HepG2 (cell line): ENCODE measurements at regions not wholly inside any gene's neighbourhood (a gene's known extent, or its start where the extent isn't known, plus 50 kb on each side); places are given as distances from the start of the nearest gene placed in this dataset.

ENCODE experiments used
- ATAC-seq: fragments of 200-7000 bp; cut with Tn5 transposase; 3 replicates; pipeline ENCODE4 v1.9.1; 2020; ENCODE audit warnings: mild to moderate bottlenecking, moderate library complexity
- BruUV-seq: library from RNA; stranded (reverse); fragments of 400-500 nt; replicated peaks from 2 replicates; lab custom pipeline; 2021; lab: Mats Ljungman, UMichigan
- CTCF ChIA-PET: fragments of 300-600 bp; formaldehyde crosslinking; extraction: SDS; loops from one replicate; lab custom pipeline; 2021; ENCODE audit warnings: low total read pairs, inconsistent platforms, low intra/inter-chr PET ratio; lab: Yijun Ruan, JAX
- POLR2A ChIA-PET: fragments of 350-600 bp; sonication (Branson Sonifier 250); formaldehyde crosslinking; loops from one replicate; lab custom pipeline; 2020; ENCODE audit warnings: antibody characterized with exemption, inconsistent platforms; lab: Yijun Ruan, JAX
- DNase-seq: peaks from one replicate; pipeline ENCODE4 v3.0.0-alpha.2; 2015; ENCODE audit warnings: low spot score
- FAIRE-seq: peaks from 3 replicates; lab custom pipeline; 2011; peaks lifted over from hg19 to GRCh38; lab: Jason Lieb, UNC
- H2AFZ ChIP-seq: one replicate; pipeline ENCODE4 v1.6.1; 2011; ENCODE audit warnings: low read length, inconsistent platforms
- H3K27ac ChIP-seq: fragments of 300-600 bp; 3 replicates; pipeline ENCODE4 v1.8.0; 2011; ENCODE audit warnings: mixed run types, mild to moderate bottlenecking, mixed read lengths, low read length, inconsistent platforms; ENCODE audit not compliant: insufficient read depth; ENCODE audit errors: extremely low read length
- H3K27me3 ChIP-seq, 2 experiments: fragments of 200-600 bp in 1 of 2; 2 replicates in 1 of 2; 3 replicates in 1 of 2; pipeline versions ENCODE4 v1.6.0 to v1.8.0; 2011; ENCODE audit warnings: low read length in 2 of 2, mild to moderate bottlenecking in 2 of 2, moderate library complexity in 2 of 2, inconsistent platforms in 1 of 2; ENCODE audit not compliant: insufficient read depth in 2 of 2, control insufficient read depth in 1 of 2
- H3K36me3 ChIP-seq, 2 experiments: fragments of 200-600 bp in 1 of 2; replicated peaks in 1 of 2; 2 replicates in 1 of 2; 3 replicates in 1 of 2; pipeline versions ENCODE4 v1.5.1 to v1.8.0; 2011; ENCODE audit warnings: low read length in 2 of 2, inconsistent platforms in 1 of 2; ENCODE audit not compliant: insufficient read depth in 2 of 2, control insufficient read depth in 1 of 2
- H3K4me1 ChIP-seq: 2 replicates; pipeline ENCODE4 v1.5.1; 2012; ENCODE audit warnings: low read length, inconsistent platforms; ENCODE audit not compliant: insufficient read depth
- H3K4me2 ChIP-seq: 2 replicates; pipeline ENCODE4 v1.6.0; 2011; ENCODE audit warnings: low read depth, low read length, inconsistent platforms
- H3K4me3 ChIP-seq, 3 experiments: fragments of 200-600 bp in 1 of 3; sonication (generic), shearing (Covaris generic) in 1 of 3; replicated peaks in 1 of 3; 2 replicates each; pipeline ENCODE4 v1.5.1; 2011 to 2016; ENCODE audit warnings: low read length in 3 of 3, inconsistent platforms in 2 of 3, low read depth in 2 of 3, mild to moderate bottlenecking in 2 of 3, control low read depth in 1 of 3, mixed read lengths in 1 of 3; ENCODE audit not compliant: insufficient read depth in 1 of 3
- H3K79me2 ChIP-seq: one replicate; pipeline ENCODE4 v1.6.1; 2011; ENCODE audit warnings: low read length, inconsistent platforms; ENCODE audit not compliant: insufficient read depth
- H3K9ac ChIP-seq: 2 replicates; pipeline ENCODE4 v1.6.0; 2011; ENCODE audit warnings: mild to moderate bottlenecking, low read depth, low read length, inconsistent platforms; ENCODE audit not compliant: insufficient read depth
- H3K9me3 ChIP-seq: 2 replicates; pipeline ENCODE4 v1.5.1; 2012; ENCODE audit warnings: mild to moderate bottlenecking, low read length
- H4K20me1 ChIP-seq: 2 replicates; pipeline ENCODE4 v1.6.0; 2011; ENCODE audit warnings: inconsistent platforms, mild to moderate bottlenecking, low read length, moderate library complexity; ENCODE audit not compliant: insufficient read depth
- ELF3 ChIP-seq: IDR thresholded peaks from 2 replicates; pipeline ENCODE4 v1.6.1; 2016; ENCODE audit warnings: missing genetic modification reagents, missing compliant biosample characterization
- ETV5 ChIP-seq: IDR thresholded peaks from 2 replicates; pipeline ENCODE4 v1.6.1; 2018; ENCODE audit warnings: missing biosample characterization, missing genetic modification reagents, inconsistent platforms, borderline replicate concordance
- ETV6 ChIP-seq: sonication (generic); formaldehyde crosslinking; conservative IDR thresholded peaks from 2 replicates; pipeline ENCODE4 v1.4.0; 2020; ENCODE audit warnings: missing genetic modification reagents
- MED1 ChIP-seq: sonication (generic); formaldehyde crosslinking; IDR thresholded peaks from 2 replicates; pipeline ENCODE4 v1.4.0; 2020; ENCODE audit warnings: missing genetic modification reagents
- MYNN ChIP-seq: sonication (generic); formaldehyde crosslinking; IDR thresholded peaks from 2 replicates; pipeline ENCODE4 v1.4.0; 2020; ENCODE audit warnings: mild to moderate bottlenecking, low read depth, missing genetic modification reagents
- NFE2L2 ChIP-seq: fragments of 150-350 bp; IDR thresholded peaks from 2 replicates; pipeline ENCODE4 v1.6.1; 2014; ENCODE audit warnings: low read length
- SUZ12 ChIP-seq: fragments of 150-350 bp; IDR thresholded peaks from 2 replicates; pipeline ENCODE4 v1.6.1; 2014; ENCODE audit warnings: low read depth, low read length
- ZNF512B ChIP-seq: sonication (generic); formaldehyde crosslinking; IDR thresholded peaks from 2 replicates; pipeline ENCODE4 v1.5.1; 2020; ENCODE audit warnings: missing genetic modification reagents, mild to moderate bottlenecking, borderline replicate concordance
- ZNF547 ChIP-seq: sonication (generic); formaldehyde crosslinking; IDR thresholded peaks from 2 replicates; pipeline ENCODE4 v1.5.1; 2020; ENCODE audit warnings: mild to moderate bottlenecking, missing genetic modification reagents
- ZNF605 ChIP-seq: sonication (generic); formaldehyde crosslinking; IDR thresholded peaks from 2 replicates; pipeline ENCODE4 v1.8.0; 2022; ENCODE audit warnings: mild to moderate bottlenecking, missing genetic modification reagents
- ZNF761 ChIP-seq: sonication (generic); formaldehyde crosslinking; conservative IDR thresholded peaks from 2 replicates; pipeline ENCODE4 v1.4.0; 2020; ENCODE audit warnings: mild to moderate bottlenecking, missing genetic modification reagents
- ZNF782 ChIP-seq: sonication (generic); formaldehyde crosslinking; IDR thresholded peaks from 2 replicates; pipeline ENCODE4 v1.4.0; 2020; ENCODE audit warnings: missing genetic modification reagents, mild to moderate bottlenecking, borderline replicate concordance
- WGBS: methylation state at CpG from one replicate; pipeline ENCODE4 v1.1.6; 2017; ENCODE audit warnings: low lambda C conversion rate; 5-methylcytosine and 5-hydroxymethylcytosine counted together
- in situ Hi-C: cut with HindIII; loops from 2 replicates; pipeline ENCODE4 v1.10.0; 2017; ENCODE audit warnings: low pct_unique_long_range_greater_than_20kb; ENCODE audit not compliant: extremely low pct_ligation_motif_present
- intact Hi-C: fragments of 100-400 bp; cut with micrococcal nuclease; formaldehyde crosslinking; loops from one replicate; pipeline ENCODE4 v1.10.0; 2022; ENCODE audit not compliant: unreplicated experiment
- TF ChIP-seq, protein P1 (sequence below): sonication (generic); formaldehyde crosslinking; IDR thresholded peaks from 2 replicates; pipeline ENCODE4 v1.4.0; 2020; ENCODE audit warnings: missing genetic modification reagents, low read depth, mild to moderate bottlenecking, borderline replicate concordance

DNA sequence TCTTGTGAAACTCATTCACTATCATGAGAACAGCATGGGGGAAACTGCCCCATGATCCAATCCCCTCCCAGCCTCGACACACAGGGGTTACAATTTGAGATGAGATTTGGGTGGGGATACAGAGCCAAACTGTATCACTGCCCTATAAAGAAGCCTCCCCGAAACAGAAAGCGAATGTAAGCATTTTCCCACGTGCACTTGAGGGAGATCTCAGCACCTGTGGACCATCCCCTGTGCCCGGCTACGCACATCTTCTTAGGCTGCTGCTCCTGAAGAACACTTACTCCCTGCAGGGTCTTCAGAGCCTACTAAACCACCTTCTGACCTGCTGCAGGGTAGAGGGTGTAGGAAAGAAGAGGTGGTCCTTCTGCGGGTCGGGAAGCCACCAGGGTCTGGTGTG, 410.2 kb upstream of the IRX2 start:
- no peak overlapping the region for H2AFZ ChIP-seq
- H3K27ac ChIP-seq = no peak overlapping the region
- BruUV-seq = no TSS peak
- no peak overlapping the region for H3K4me2 ChIP-seq
- POLR2A ChIA-PET = no interaction called here
- in situ Hi-C loops = no loop called here
- H3K4me1 ChIP-seq = no peaks in the 10 kb centered on the region
- H3K79me2 ChIP-seq = no peaks in the 10 kb centered on the region
- peaks cover 0 to 2% of the 10 kb centered on the region in 2 experiments; a peak in 1 of 5 replicates for H3K27me3 ChIP-seq
- 3% methylated on average over 5 of the region's 8 CpGs for WGBS
- no peak overlapping the region for H3K9ac ChIP-seq
- CTCF ChIA-PET = no interaction called here
- no peaks in the 10 kb centered on the region for H4K20me1 ChIP-seq
- DNase-seq = no peak
- no peaks in the 10 kb centered on the region for H3K9me3 ChIP-seq
- no peak for FAIRE-seq
- TF ChIP-seq ETV5 (CRISPR knock-in tag) (no peak), MED1 (no peak), SUZ12 (no peak), ZNF782 (CRISPR knock-in tag) (no peak), MYNN (CRISPR knock-in tag) (no peak), ZNF605 (CRISPR knock-in tag) (no peak), ZNF547 (CRISPR knock-in tag) (no peak), NFE2L2 (no peak), ELF3 (no peak), ETV6 (no peak), ZNF761 (CRISPR knock-in tag) (no peak), ZNF512B (CRISPR knock-in tag) (no peak)
- TF ChIP-seq, protein P1, sequence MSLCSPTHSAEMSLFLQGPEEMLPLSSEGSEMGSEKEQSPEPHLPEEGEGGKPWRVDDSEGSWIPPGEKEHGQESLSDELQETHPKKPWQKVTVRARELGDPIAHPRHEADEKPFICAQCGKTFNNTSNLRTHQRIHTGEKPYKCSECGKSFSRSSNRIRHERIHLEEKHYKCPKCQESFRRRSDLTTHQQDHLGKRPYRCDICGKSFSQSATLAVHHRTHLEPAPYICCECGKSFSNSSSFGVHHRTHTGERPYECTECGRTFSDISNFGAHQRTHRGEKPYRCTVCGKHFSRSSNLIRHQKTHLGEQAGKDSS = no peak
- intact Hi-C loops = no loop called here
- no peaks in the 10 kb centered on the region for H3K36me3 ChIP-seq
- H3K4me3 ChIP-seq = no peak overlapping the region
- no peak for ATAC-seq
